Sigmoid colon (tissue), 6 donors: ENCODE measurements at regions not wholly inside any gene's neighbourhood (a gene's known extent, or its start where the extent isn't known, plus 50 kb on each side); places are given as distances from the start of the nearest gene placed in this dataset.

Source experiments
- DNase-seq: peaks from one replicate; pipeline ENCODE4 v3.0.0-alpha.2; 2019
- H3K27ac ChIP-seq, 4 donors: fragments of 200-600 bp; sonication (generic); one replicate each; pipeline ENCODE4 v1.5.1; 2016 to 2019; ENCODE audit warnings: mild to moderate bottlenecking in 1 of 4
- H3K27me3 ChIP-seq, 3 donors: fragments of 200-600 bp; sonication (generic); one replicate each; pipeline ENCODE4 v1.5.1; 2019; ENCODE audit warnings: mild to moderate bottlenecking in 1 of 3
- H3K36me3 ChIP-seq, 4 donors: fragments of 200-600 bp; sonication (generic); one replicate each; pipeline ENCODE4 v1.5.1; 2016 to 2019
- H3K4me1 ChIP-seq, 4 donors: fragments of 200-600 bp; sonication (generic); one replicate each; pipeline ENCODE4 v1.5.1; 2017 to 2019
- H3K4me3 ChIP-seq, 4 donors: fragments of 200-600 bp; sonication (generic); one replicate each; pipeline ENCODE4 v1.5.1; 2017 to 2019; ENCODE audit warnings: mild to moderate bottlenecking in 2 of 4, moderate library complexity in 1 of 4
- H3K9me3 ChIP-seq, 4 donors: fragments of 200-600 bp in 3 of 4; sonication (generic) in 3 of 4; one replicate each; pipeline versions ENCODE4 v1.5.1 to v1.6.1; 2013 to 2019
- EP300 ChIP-seq, 4 donors: sonication (generic); formaldehyde crosslinking; IDR thresholded peaks; one replicate each; pipeline ENCODE4 v1.6.1; 2017; ENCODE audit warnings: antibody characterized with exemption in 4 of 4
- POLR2A ChIP-seq, 2 donors: fragments of 450-650 bp; IDR thresholded peaks; one replicate each; pipeline ENCODE4 v1.6.1; 2016; ENCODE audit warnings: antibody characterized with exemption in 2 of 2, mild to moderate bottlenecking in 2 of 2, moderate library complexity in 2 of 2
- POLR2AphosphoS5 ChIP-seq, 4 donors: sonication (generic); formaldehyde crosslinking; IDR thresholded peaks; one replicate each; pipeline ENCODE4 v1.6.1; 2017; ENCODE audit warnings: antibody characterized with exemption in 4 of 4
- WGBS, 2 donors: extraction: QIAGEN DNeasy Blood & Tissue Kit; methylation state at CpG; one replicate each; pipeline ENCODE4 v1.1.7; 2013; 5-methylcytosine and 5-hydroxymethylcytosine counted together
- intact Hi-C: fragments of 100-400 bp; cut with DNase I; formaldehyde crosslinking; loops from one replicate; pipeline ENCODE4 v1.15.1; 2023
- TF ChIP-seq, protein P1 (sequence below), 4 experiments: fragments of 450-650 bp in 3 of 4; fragments of 200-600 bp in 1 of 4; IDR thresholded peaks; one replicate each; pipeline ENCODE4 v1.5.1; 2016 to 2019; ENCODE audit warnings: antibody characterized with exemption in 4 of 4, mild to moderate bottlenecking in 3 of 4, moderate library complexity in 2 of 4
- donor health status: healthy with polysubstance abuse.
- donor health status: healthy.

GRCh38 chr2:220614064-220614463 is 958.0 kb downstream of the EPHA4 start:
- H3K4me3 ChIP-seq, result no peak overlapping the region
- H3K36me3 ChIP-seq, result no peaks in the 10 kb centered on the region
- 92% methylated on average over 1 of the region's 1 CpG for WGBS, 2 donors
- DNase-seq, result no peak
- H3K4me1 ChIP-seq, result no peaks in the 10 kb centered on the region
- intact Hi-C loops, result no loop called here
- TF ChIP-seq POLR2AphosphoS5 (IDR thresholded peaks at IDR 0.05) (no peak), POLR2A (IDR thresholded peaks at IDR 0.05) (no peak), EP300 (IDR thresholded peaks at IDR 0.05) (no peak)
- TF ChIP-seq, protein P1, sequence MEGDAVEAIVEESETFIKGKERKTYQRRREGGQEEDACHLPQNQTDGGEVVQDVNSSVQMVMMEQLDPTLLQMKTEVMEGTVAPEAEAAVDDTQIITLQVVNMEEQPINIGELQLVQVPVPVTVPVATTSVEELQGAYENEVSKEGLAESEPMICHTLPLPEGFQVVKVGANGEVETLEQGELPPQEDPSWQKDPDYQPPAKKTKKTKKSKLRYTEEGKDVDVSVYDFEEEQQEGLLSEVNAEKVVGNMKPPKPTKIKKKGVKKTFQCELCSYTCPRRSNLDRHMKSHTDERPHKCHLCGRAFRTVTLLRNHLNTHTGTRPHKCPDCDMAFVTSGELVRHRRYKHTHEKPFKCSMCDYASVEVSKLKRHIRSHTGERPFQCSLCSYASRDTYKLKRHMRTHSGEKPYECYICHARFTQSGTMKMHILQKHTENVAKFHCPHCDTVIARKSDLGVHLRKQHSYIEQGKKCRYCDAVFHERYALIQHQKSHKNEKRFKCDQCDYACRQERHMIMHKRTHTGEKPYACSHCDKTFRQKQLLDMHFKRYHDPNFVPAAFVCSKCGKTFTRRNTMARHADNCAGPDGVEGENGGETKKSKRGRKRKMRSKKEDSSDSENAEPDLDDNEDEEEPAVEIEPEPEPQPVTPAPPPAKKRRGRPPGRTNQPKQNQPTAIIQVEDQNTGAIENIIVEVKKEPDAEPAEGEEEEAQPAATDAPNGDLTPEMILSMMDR (IDR thresholded peaks at IDR 0.05), result no peak
- no peaks in the 10 kb centered on the region for H3K9me3 ChIP-seq
- no peak overlapping the region for H3K27ac ChIP-seq
- no peaks in the 10 kb centered on the region for H3K27me3 ChIP-seq

GRCh38 chr2:220619525-220620220 is 952.4 kb downstream of the EPHA4 start:
- no peaks in the 10 kb centered on the region for H3K4me1 ChIP-seq
- intact Hi-C loops, result no loop called here
- WGBS, 2 donors, result 20 to 58% methylated on average over 3 of the region's 3 CpGs
- TF ChIP-seq, protein P1 (IDR thresholded peaks at IDR 0.05), result no peak
- TF ChIP-seq EP300 (IDR thresholded peaks at IDR 0.05) (no peak), POLR2A (IDR thresholded peaks at IDR 0.05) (no peak), POLR2AphosphoS5 (IDR thresholded peaks at IDR 0.05) (no peak)
- DNase-seq, result no peak
- H3K4me3 ChIP-seq, result no peak overlapping the region
- H3K9me3 ChIP-seq, result no peaks in the 10 kb centered on the region
- H3K36me3 ChIP-seq, result no peaks in the 10 kb centered on the region
- no peaks in the 10 kb centered on the region for H3K27me3 ChIP-seq
- no peak overlapping the region for H3K27ac ChIP-seq

- no peak overlapping the region for H3K27ac ChIP-seq
- no peak overlapping the region for H3K4me3 ChIP-seq
- H3K9me3 ChIP-seq, result no peaks in the 10 kb centered on the region
- intact Hi-C loops, result no loop called here
- DNase-seq, result no peak
- TF ChIP-seq POLR2AphosphoS5 (IDR thresholded peaks at IDR 0.05), result no peak
- no peak for TF ChIP-seq EP300 (IDR thresholded peaks at IDR 0.05)
- TF ChIP-seq, protein P1 (IDR thresholded peaks at IDR 0.05), result no peak
- TF ChIP-seq POLR2A (IDR thresholded peaks at IDR 0.05), result no peak
- WGBS, 2 donors, result 65 to 80% methylated on average over 3 of the region's 3 CpGs
- no peaks in the 10 kb centered on the region for H3K4me1 ChIP-seq
- no peaks in the 10 kb centered on the region for H3K36me3 ChIP-seq
- no peaks in the 10 kb centered on the region for H3K27me3 ChIP-seq
Observed at GRCh38 chr2:220626603-220627002, 945.5 kb downstream of the EPHA4 start.

GRCh38 chr2:220628252-220628651 is 943.9 kb downstream of the EPHA4 start:
- intact Hi-C loops, result no loop called here
- Histone ChIP-seq H3K9me3 (no peaks in the 10 kb centered on the region), H3K27me3 (no peaks in the 10 kb centered on the region), H3K4me1 (no peaks in the 10 kb centered on the region), H3K4me3 (no peak overlapping the region), H3K27ac (no peak overlapping the region), H3K36me3 (no peaks in the 10 kb centered on the region)
- DNase-seq, result no peak
- TF ChIP-seq, protein P1 (IDR thresholded peaks at IDR 0.05), result no peak
- TF ChIP-seq POLR2A (IDR thresholded peaks at IDR 0.05), result no peak
- TF ChIP-seq POLR2AphosphoS5 (IDR thresholded peaks at IDR 0.05), result no peak
- TF ChIP-seq EP300 (IDR thresholded peaks at IDR 0.05), result no peak

DNA sequence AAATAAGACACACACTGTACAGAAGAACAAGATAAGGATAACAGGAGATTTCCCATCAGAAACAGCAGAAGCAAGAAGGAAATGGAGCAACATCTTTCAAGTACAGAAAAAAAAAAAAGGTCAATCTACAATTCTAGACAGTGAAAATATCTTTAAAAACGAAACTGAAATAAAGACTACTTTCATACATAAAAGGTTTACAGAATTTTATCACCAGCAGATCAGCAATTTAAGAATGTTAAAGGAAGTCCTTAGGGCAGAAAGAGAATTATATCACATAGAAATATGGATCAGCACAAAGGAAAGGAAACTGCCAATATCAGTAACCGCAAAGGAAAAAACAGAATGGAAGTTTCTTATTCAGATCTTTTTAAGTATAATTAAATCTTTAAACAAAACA is 931.0 kb downstream of the EPHA4 start:
- H3K4me1 ChIP-seq, result no peaks in the 10 kb centered on the region
- no peaks in the 10 kb centered on the region for H3K27me3 ChIP-seq
- no peaks in the 10 kb centered on the region for H3K9me3 ChIP-seq
- TF ChIP-seq POLR2A (IDR thresholded peaks at IDR 0.05) (no peak), POLR2AphosphoS5 (IDR thresholded peaks at IDR 0.05) (no peak), EP300 (IDR thresholded peaks at IDR 0.05) (no peak)
- TF ChIP-seq, protein P1 (IDR thresholded peaks at IDR 0.05), result no peak
- WGBS, 2 donors, result 23 to 34% methylated on average over 2 of the region's 2 CpGs
- intact Hi-C loops, result no loop called here
- no peak for DNase-seq
- no peaks in the 10 kb centered on the region for H3K36me3 ChIP-seq
- H3K27ac ChIP-seq, result no peak overlapping the region
- H3K4me3 ChIP-seq, result no peak overlapping the region
